Stomach (tissue), 4 donors: ENCODE measurements at regions not wholly inside any gene's neighbourhood (a gene's known extent, or its start where the extent isn't known, plus 50 kb on each side); places are given as distances from the start of the nearest gene placed in this dataset.

ENCODE experiments used
- CTCF ChIP-seq, 7 experiments: fragments of 450-650 bp in 4 of 7; fragments of 200-600 bp in 3 of 7; sonication (generic) in 3 of 7; IDR thresholded peaks; one replicate each; pipeline ENCODE4 v1.5.1; 2016 to 2019; ENCODE audit warnings: antibody characterized with exemption in 7 of 7, control low read depth in 2 of 7, mild to moderate bottlenecking in 1 of 7
- POLR2AphosphoS5 ChIP-seq, 3 donors: sonication (generic); formaldehyde crosslinking; IDR thresholded peaks; one replicate each; pipeline ENCODE4 v1.6.1; 2016; ENCODE audit warnings: antibody characterized with exemption in 3 of 3

- TF ChIP-seq POLR2AphosphoS5 (IDR thresholded peaks at IDR 0.05): no peak
- no peak for TF ChIP-seq CTCF (IDR thresholded peaks at IDR 0.05)
These were observed 416.0 kb downstream of the SHQ1 start for GRCh38 chr3:72432246-72432645.
